ENCODE measurements at regions not wholly inside any gene's neighbourhood (a gene's known extent, or its start where the extent isn't known, plus 50 kb on each side); places are given as distances from the start of the nearest gene placed in this dataset.

- H3K4me3 ChIP-seq (replicated peaks; ENCODE audit: low read depth, low read length), result no peak overlapping the region
- DNase-seq (ENCODE audit: low read depth), result peak; percentile 52
- no peak for TF ChIP-seq CTCF (IDR thresholded peaks at IDR 0.05; ENCODE audit: low read length, missing control alignments)
These were observed 713.4 kb downstream of the PCDH18 start for GRCh38 chr4:136818811-136819330.

GRCh38 chr4:136812100-136812880 lies 720.0 kb downstream of the PCDH18 start:
- TF ChIP-seq CTCF (IDR thresholded peaks at IDR 0.05; ENCODE audit: low read length, missing control alignments), result no peak
- no peak overlapping the region for H3K4me3 ChIP-seq (replicated peaks; ENCODE audit: low read depth, low read length)
- no peak for DNase-seq (ENCODE audit: low read depth)

GRCh38 chr4:136811496-136812077 lies 720.7 kb downstream of the PCDH18 start:
- DNase-seq (ENCODE audit: low read depth), result no peak
- TF ChIP-seq CTCF (IDR thresholded peaks at IDR 0.05; ENCODE audit: low read length, missing control alignments), result no peak
- no peak overlapping the region for H3K4me3 ChIP-seq (replicated peaks; ENCODE audit: low read depth, low read length)

GRCh38 chr4:136810626-136811025 lies 721.7 kb downstream of the PCDH18 start:
- no peak for TF ChIP-seq CTCF (IDR thresholded peaks at IDR 0.05; ENCODE audit: low read length, missing control alignments)
- no peak for DNase-seq (ENCODE audit: low read depth)
- H3K4me3 ChIP-seq (replicated peaks; ENCODE audit: low read depth, low read length), result no peak overlapping the region

GRCh38 chr4:136806844-136807243 lies 725.5 kb downstream of the PCDH18 start:
- H3K4me3 ChIP-seq (replicated peaks; ENCODE audit: low read depth, low read length), result no peak overlapping the region
- TF ChIP-seq CTCF (IDR thresholded peaks at IDR 0.05; ENCODE audit: low read length, missing control alignments), result no peak
- DNase-seq (ENCODE audit: low read depth), result no peak

- TF ChIP-seq CTCF (IDR thresholded peaks at IDR 0.05; ENCODE audit: low read length, missing control alignments), result no peak
- H3K4me3 ChIP-seq (replicated peaks; ENCODE audit: low read depth, low read length), result no peak overlapping the region
- DNase-seq (ENCODE audit: low read depth), result no peak
These were observed 726.7 kb downstream of the PCDH18 start for GRCh38 chr4:136805617-136806016.

Measured in fibroblast of pulmonary artery (primary cell).